GM18858 (cell line): ENCODE measurements at regions not wholly inside any gene's neighbourhood (a gene's known extent, or its start where the extent isn't known, plus 50 kb on each side); places are given as distances from the start of the nearest gene placed in this dataset.

Experiments
- ATAC-seq: cut with Tn5 transposase; IDR thresholded peaks from one replicate; pipeline ENCODE4 v1.9.1; 2021; ENCODE audit not compliant: unreplicated experiment

DNA sequence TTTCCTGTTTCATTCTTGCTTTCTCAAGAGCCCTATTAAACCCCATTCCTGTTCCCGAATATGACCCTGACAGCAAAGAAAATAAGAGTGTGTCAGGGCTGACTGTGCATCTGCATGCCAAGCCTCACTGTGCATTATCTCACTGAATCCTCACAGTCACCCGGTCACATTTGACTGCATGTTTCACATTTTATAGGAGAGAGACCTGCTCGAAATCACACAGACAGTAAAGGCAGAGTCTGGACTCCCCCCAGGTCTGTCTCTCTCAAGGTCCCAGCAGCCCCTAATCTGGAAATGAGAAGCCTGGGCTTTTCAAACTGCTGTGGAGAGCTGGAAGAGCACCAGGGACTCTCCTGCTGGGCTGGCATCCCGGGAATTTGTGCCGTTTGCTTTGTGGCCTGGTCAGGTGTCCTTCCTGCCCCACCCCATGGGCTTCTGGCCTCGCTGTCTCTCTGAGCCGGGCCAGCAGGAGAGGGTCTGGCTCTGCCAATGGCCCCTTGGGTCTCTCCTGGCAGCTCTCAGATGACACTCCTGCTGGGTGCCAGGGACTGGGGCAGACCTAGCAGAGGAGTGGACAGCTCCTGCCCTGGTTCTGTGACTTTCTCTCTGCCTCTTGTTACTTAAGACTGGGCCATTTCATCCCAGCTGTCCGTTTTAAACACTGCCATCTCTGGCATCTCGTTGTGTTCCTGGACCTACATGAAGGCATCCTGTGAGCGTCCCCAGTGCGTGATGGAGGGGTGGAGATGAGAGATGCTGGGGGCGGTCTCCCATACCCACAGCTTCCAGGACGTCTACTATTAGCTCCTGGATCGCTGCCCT, 173.6 kb downstream of the ARHGAP12 start:
- no peak for ATAC-seq

DNA sequence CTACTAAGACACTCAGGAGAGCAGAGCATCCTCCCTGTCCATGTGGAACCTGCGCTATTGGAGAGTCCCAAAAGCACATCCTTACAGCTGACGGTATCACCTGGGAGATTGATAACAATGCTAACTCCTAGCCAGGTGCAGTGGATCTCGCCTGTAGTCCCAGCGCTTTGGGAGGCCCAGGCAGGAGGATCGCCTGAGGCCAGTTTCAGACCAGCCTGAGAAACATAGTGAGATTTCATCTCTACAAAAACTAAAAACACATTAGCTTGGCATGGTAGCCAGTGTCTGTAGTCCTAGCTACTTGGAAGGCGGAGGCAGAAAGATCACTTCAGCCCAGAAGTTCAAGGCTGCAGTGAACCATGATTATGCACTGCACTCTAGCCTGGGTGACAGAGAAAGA, 174.9 kb downstream of the ARHGAP12 start:
- no peak for ATAC-seq

DNA sequence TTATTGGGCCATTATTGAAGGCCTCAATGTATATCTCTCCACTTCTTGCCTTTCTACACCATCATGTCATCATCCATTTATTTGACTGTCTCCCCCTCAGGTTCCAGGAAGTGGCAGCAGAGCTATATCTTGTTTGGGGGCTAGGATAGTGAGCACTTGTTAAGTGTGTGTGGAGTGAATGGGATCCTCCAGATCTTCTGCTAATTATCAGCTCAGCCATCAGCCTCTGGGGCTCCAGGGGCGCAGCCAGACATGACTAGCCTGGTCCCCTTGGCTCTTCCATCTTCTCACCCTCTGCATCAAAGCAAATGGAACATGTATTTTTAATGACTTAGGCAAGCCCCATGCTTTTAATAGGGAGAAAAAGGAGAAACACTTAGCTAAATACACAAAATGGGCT, 176.5 kb downstream of the ARHGAP12 start:
- no peak for ATAC-seq

DNA sequence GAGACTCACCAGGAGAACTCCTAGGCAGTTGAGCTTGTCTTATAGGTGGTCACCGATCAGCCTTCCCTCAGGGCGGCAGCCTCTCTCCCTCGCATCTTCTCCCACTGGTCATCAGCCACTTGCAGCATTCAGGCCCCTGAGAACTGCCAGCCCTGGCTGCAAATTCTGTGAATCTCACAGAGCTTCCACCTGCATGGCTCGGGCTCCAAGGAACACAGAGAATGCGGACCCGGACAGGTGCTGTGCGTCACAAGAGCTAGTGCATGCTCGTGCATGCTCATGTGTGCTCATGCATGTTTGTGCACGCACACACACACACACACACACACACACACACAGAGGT, 176.9 kb downstream of the ARHGAP12 start:
- no peak for ATAC-seq

- ATAC-seq, result no peak
These were observed 177.4 kb downstream of the ARHGAP12 start for GRCh38 chr10:31751051-31751737.

DNA sequence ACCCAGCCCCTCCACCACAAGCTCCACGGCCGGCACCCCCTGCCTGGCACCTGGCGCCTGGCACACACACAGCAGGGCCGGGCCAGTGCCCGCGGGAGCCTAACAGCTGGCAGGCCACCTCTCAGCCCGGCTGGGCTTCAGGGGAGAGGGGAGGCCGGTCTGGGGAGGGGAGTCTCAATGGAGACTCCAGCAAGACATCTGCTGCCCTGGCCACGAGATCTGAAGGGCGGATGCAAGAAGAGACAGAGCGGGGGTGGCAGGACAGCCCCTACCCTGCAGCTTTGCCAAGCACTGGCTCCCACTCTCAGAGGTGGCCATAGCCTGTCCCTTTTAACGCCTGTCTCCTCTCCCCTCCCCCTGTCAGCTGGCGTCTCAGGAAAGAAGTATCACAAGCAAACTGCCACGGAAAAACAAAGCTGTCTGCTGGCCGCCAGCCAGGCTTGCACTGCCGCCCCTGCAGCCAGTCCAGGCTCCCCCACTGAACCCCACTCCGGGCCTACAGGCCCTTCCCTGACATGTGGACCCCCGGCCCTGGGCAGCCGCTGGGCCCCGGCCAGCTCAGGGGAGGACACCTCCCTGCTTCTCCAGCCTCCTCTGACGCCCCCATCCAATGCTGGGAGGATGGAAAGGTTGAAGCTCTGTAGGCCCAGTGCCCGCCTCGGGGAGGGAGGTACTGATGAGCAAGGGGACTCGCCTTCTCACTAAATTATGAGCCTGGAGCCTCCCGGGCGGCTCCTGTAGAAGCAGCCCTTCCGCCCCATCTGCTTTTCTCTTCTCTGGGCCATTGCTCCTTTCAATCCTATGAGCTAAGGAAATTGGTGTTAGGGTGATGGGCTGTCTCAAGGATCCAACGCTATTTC, 178.4 kb downstream of the ARHGAP12 start:
- ATAC-seq, result no peak

DNA sequence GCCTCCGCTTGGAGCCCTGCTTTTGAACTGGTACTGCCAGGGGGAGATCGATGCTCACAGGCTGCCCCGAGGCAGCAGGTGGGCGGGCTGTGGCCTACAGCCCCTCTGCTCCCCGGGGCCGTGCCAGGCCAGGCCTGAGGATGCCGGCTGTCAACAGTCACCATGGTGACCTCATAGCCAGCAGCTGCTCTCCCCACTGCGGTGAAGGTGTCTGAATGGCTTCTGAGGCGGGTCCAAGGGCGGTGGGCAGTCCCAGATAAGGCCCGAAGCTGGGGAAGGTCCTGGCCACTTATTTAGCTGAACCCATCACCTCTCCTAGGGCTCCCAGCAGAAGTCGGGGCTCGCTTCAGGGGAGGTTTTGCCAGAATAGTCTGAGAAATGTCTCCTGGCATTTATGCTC, 179.3 kb downstream of the ARHGAP12 start:
- no peak for ATAC-seq

- no peak for ATAC-seq
These were observed 182.8 kb downstream of the ARHGAP12 start for GRCh38 chr10:31745612-31746376.

GRCh38 chr10:31744025-31744424, 184.6 kb downstream of the ARHGAP12 start:
- no peak for ATAC-seq

DNA sequence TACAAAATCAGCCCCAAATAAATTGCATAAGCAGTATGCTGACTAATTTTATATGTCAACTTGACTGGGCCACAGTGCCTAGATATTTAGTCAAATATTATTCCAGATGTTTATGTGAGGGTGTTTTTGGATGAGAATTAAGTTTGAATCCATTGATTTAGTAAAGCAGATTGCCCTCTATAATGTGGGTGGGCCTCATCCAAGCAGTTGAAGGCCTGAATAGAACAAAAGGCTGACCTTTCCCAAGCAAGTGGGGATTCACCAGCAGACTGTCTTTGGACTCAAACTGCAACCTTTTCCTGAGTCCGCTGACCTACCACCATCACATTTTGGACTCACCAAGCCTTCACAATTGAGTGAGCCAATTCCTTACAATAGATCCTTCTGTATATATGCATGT, 186.4 kb downstream of the ARHGAP12 start:
- no peak for ATAC-seq

DNA sequence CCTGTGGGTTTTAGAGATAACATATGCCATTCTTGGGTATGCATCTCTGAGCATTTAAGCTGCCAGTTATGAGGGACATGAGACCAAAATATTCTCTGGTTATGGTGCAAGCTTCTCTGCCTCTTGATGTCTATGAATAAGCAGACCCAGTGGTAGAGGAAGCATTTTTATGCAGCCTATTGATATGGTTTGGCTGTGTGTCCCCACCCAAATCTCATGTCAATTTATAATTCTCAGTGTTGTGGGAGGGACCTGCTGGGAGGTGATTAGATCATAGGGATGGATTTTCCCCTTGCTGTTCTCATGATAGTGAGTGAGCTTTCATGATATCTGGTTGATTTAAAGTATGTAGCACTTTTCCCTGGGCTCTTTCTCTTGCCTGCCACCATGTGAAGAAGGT, 187.2 kb downstream of the ARHGAP12 start:
- ATAC-seq, result no peak

GRCh38 chr10:31739711-31740110, 188.9 kb downstream of the ARHGAP12 start:
- ATAC-seq, result no peak

DNA sequence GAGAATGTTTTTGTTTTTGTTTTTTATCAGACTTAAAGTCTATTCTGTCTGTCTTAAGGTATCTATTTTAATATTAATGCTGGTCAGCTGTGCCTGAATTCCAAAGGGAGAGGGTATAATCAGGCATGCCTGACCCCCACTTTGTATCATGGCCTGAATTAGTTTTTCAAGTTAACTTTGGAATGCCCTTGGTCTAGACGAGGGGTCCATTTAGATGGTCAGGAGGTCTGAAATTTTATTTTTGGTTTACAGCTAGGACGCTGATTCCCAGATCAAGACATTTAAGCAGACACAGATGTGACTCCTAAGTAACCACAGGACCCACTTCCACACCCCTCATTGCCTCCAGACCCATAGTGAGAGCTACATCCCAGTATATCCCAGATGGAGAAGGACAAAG, 189.5 kb downstream of the ARHGAP12 start:
- ATAC-seq, result no peak

GRCh38 chr10:31731711-31732110, 196.9 kb downstream of the ARHGAP12 start:
- no peak for ATAC-seq

GRCh38 chr10:31730776-31731175, 197.9 kb downstream of the ARHGAP12 start:
- ATAC-seq, result no peak

GRCh38 chr10:31728698-31729224, 199.9 kb downstream of the ARHGAP12 start:
- ATAC-seq, result no peak

GRCh38 chr10:31725436-31725835, 203.2 kb downstream of the ARHGAP12 start:
- ATAC-seq, result no peak

GRCh38 chr10:31724296-31724695, 204.3 kb downstream of the ARHGAP12 start:
- ATAC-seq, result no peak

DNA sequence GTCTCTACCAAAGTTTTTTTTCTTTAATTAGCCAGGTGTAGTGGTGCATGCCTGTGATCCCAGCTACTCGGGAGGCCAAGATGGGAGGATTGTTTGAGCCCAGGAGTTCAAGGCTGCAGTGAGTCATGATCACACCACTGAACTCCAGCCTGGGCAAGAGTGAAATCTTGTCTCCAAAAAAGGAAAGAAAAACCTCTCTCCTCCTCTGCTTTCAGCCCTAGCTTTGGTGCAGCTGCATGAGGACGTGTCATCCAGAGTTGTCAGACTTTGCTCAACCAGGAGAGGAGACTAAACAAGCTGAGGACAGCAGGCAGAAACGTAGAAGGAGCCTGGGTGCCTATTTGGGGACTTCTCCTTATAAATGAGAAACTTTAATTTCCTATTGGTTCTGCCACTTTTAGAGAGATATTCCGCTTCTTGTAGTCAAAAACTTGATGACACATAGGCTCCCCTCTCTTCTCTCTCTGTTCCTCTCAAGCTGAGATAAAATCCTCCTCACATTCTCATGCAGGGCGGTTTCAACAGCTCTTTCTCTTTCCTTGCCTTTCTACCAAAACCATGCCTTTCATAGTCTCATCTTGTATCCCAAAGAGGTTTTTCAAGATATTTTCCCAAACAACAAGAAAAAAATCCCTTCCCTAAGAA, 205.4 kb downstream of the ARHGAP12 start:
- ATAC-seq, result no peak

DNA sequence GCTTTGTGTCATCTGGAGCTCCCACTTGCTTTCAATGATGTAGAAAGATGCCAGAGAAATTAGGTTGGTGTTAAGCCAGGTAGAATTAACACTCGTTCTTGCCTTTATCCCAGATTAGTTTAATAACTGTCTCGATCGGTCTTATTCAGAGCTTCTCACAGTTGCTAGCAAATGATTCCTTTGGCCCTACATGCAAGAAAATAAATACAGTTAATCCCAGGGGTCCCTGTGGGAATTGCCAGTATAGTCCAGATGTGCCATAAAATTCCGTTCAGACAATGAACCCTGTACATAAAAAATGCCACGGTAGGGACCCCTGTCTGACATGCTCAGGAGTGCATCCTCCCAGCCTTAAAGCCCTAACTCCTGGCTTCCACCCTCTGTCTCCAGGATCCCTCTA, 207.5 kb downstream of the ARHGAP12 start:
- no peak for ATAC-seq
